ENCODE measurements at regions not wholly inside any gene's neighbourhood (a gene's known extent, or its start where the extent isn't known, plus 50 kb on each side); places are given as distances from the start of the nearest gene placed in this dataset.

- no peak overlapping the region for H3K27ac ChIP-seq (ENCODE audit: low read depth, low read length)
- H3K4me2 ChIP-seq (ENCODE audit: low read depth, low read length, poor library complexity, severe bottlenecking), result no peak overlapping the region
- H3K27me3 ChIP-seq (ENCODE audit: low read length), result no peaks in the 10 kb centered on the region
- H3K9me3 ChIP-seq (ENCODE audit: insufficient read depth, low read length), result no peaks in the 10 kb centered on the region
- no peak overlapping the region for H3K4me3 ChIP-seq (ENCODE audit: insufficient read depth, low read length, poor library complexity, severe bottlenecking)
- H3K79me2 ChIP-seq (ENCODE audit: insufficient read depth, low read length), result no peaks in the 10 kb centered on the region
- H3K36me3 ChIP-seq (ENCODE audit: low read length), result no peaks in the 10 kb centered on the region
- no peak for TF ChIP-seq EZH2phosphoT487 (conservative IDR thresholded peaks at IDR 0.05; ENCODE audit: low read length)
- H3F3A ChIP-seq (ENCODE audit: insufficient read depth), result no peaks in the 10 kb centered on the region
- no peaks in the 10 kb centered on the region for H4K20me1 ChIP-seq (ENCODE audit: low read depth, low read length)
- no peak overlapping the region for H3K9ac ChIP-seq (ENCODE audit: low read length)
- no peaks in the 10 kb centered on the region for H3K9me2 ChIP-seq (replicated peaks; ENCODE audit: insufficient read depth, low read length)
- H2AFZ ChIP-seq (ENCODE audit: low read depth, low read length, severe bottlenecking), result no peak overlapping the region
Observed at GRCh38 chr2:82650038-82650437, 1809.0 kb downstream of the SUCLG1 start.

GRCh38 chr2:82641598-82642180 is 1817.4 kb downstream of the SUCLG1 start:
- H3K4me2 ChIP-seq (ENCODE audit: low read depth, low read length, poor library complexity, severe bottlenecking), result no peak overlapping the region
- H4K20me1 ChIP-seq (ENCODE audit: low read depth, low read length), result no peaks in the 10 kb centered on the region
- H3K27ac ChIP-seq (ENCODE audit: low read depth, low read length), result no peak overlapping the region
- TF ChIP-seq EZH2phosphoT487 (conservative IDR thresholded peaks at IDR 0.05; ENCODE audit: low read length) (no peak), CTCF (IDR thresholded peaks at IDR 0.05; ENCODE audit: insufficient read depth, low read length, poor library complexity, severe bottlenecking) (no peak)
- no peak overlapping the region for H2AFZ ChIP-seq (ENCODE audit: low read depth, low read length, severe bottlenecking)
- H3F3A ChIP-seq (ENCODE audit: insufficient read depth), result no peaks in the 10 kb centered on the region
- H3K9me2 ChIP-seq (replicated peaks; ENCODE audit: insufficient read depth, low read length), result no peaks in the 10 kb centered on the region
- no peaks in the 10 kb centered on the region for H3K9me3 ChIP-seq (ENCODE audit: insufficient read depth, low read length)
- no peak overlapping the region for H3K9ac ChIP-seq (ENCODE audit: low read length)
- H3K36me3 ChIP-seq (ENCODE audit: low read length), result no peaks in the 10 kb centered on the region
- H3K79me2 ChIP-seq (ENCODE audit: insufficient read depth, low read length), result no peaks in the 10 kb centered on the region
- H3K4me3 ChIP-seq (ENCODE audit: insufficient read depth, low read length, poor library complexity, severe bottlenecking), result no peak overlapping the region
- H3K27me3 ChIP-seq (ENCODE audit: low read length), result no peaks in the 10 kb centered on the region

GRCh38 chr2:82636402-82637020 is 1822.6 kb downstream of the SUCLG1 start:
- H3K36me3 ChIP-seq (ENCODE audit: low read length), result no peaks in the 10 kb centered on the region
- no peak overlapping the region for H3K4me3 ChIP-seq (ENCODE audit: insufficient read depth, low read length, poor library complexity, severe bottlenecking)
- no peak overlapping the region for H3K27ac ChIP-seq (ENCODE audit: low read depth, low read length)
- no peaks in the 10 kb centered on the region for H3K9me3 ChIP-seq (ENCODE audit: insufficient read depth, low read length)
- H3K27me3 ChIP-seq (ENCODE audit: low read length), result no peaks in the 10 kb centered on the region
- H3F3A ChIP-seq (ENCODE audit: insufficient read depth), result no peaks in the 10 kb centered on the region
- TF ChIP-seq CTCF (IDR thresholded peaks at IDR 0.05; ENCODE audit: insufficient read depth, low read length, poor library complexity, severe bottlenecking), result no peak
- no peak for TF ChIP-seq EZH2phosphoT487 (conservative IDR thresholded peaks at IDR 0.05; ENCODE audit: low read length)
- H3K9ac ChIP-seq (ENCODE audit: low read length), result no peak overlapping the region
- H3K4me2 ChIP-seq (ENCODE audit: low read depth, low read length, poor library complexity, severe bottlenecking), result no peak overlapping the region
- H4K20me1 ChIP-seq (ENCODE audit: low read depth, low read length), result no peaks in the 10 kb centered on the region
- no peak overlapping the region for H2AFZ ChIP-seq (ENCODE audit: low read depth, low read length, severe bottlenecking)
- H3K79me2 ChIP-seq (ENCODE audit: insufficient read depth, low read length), result no peaks in the 10 kb centered on the region
- no peaks in the 10 kb centered on the region; the same call in 1 of the 2 replicates for H3K9me2 ChIP-seq (replicated peaks; ENCODE audit: insufficient read depth, low read length)

GRCh38 chr2:82599021-82599420 is 1860.1 kb downstream of the SUCLG1 start:
- Histone ChIP-seq H3K27me3 (ENCODE audit: low read length) (no peaks in the 10 kb centered on the region), H3K4me3 (ENCODE audit: insufficient read depth, low read length, poor library complexity, severe bottlenecking) (no peak overlapping the region), H3K9me2 (replicated peaks; ENCODE audit: insufficient read depth, low read length) (no peaks in the 10 kb centered on the region), H3K36me3 (ENCODE audit: low read length) (no peaks in the 10 kb centered on the region), H3K9ac (ENCODE audit: low read length) (no peak overlapping the region), H3K4me2 (ENCODE audit: low read depth, low read length, poor library complexity, severe bottlenecking) (no peak overlapping the region), H3K27ac (ENCODE audit: low read depth, low read length) (no peak overlapping the region), H3F3A (ENCODE audit: insufficient read depth) (no peaks in the 10 kb centered on the region), H3K79me2 (ENCODE audit: insufficient read depth, low read length) (no peaks in the 10 kb centered on the region), H2AFZ (ENCODE audit: low read depth, low read length, severe bottlenecking) (no peak overlapping the region), H3K9me3 (ENCODE audit: insufficient read depth, low read length) (no peaks in the 10 kb centered on the region), H4K20me1 (ENCODE audit: low read depth, low read length) (no peaks in the 10 kb centered on the region)
- no peak for TF ChIP-seq CTCF (IDR thresholded peaks at IDR 0.05; ENCODE audit: insufficient read depth, low read length, poor library complexity, severe bottlenecking)
- TF ChIP-seq EZH2phosphoT487 (conservative IDR thresholded peaks at IDR 0.05; ENCODE audit: low read length), result no peak

Measured in SU-DHL-6 (cell line).